H1 (cell line): ENCODE measurements at regions not wholly inside any gene's neighbourhood (a gene's known extent, or its start where the extent isn't known, plus 50 kb on each side); places are given as distances from the start of the nearest gene placed in this dataset.

Source experiments
- CTCF ChIA-PET: fragments of 300-600 bp; sonication (Branson Sonifier 250); formaldehyde crosslinking; loops from one replicate; lab custom pipeline; 2021; ENCODE audit not compliant: partially characterized antibody; lab: Charles Lee
- POLR2A ChIA-PET: fragments of 300-600 bp; sonication (Branson Sonifier 250); formaldehyde crosslinking; loops from one replicate; lab custom pipeline; 2021; ENCODE audit warnings: inconsistent platforms; ENCODE audit not compliant: partially characterized antibody; lab: Charles Lee
- DNase-seq, 2 experiments: peaks; one replicate each; pipeline versions ENCODE4 v3.0.0 to v3.0.0-alpha.2; 2010 to 2022; ENCODE audit warnings: low spot score in 2 of 2, low read depth in 1 of 2, mixed read lengths in 1 of 2
- FAIRE-seq: peaks from 2 replicates; lab custom pipeline; 2011; peaks lifted over from hg19 to GRCh38; lab: Jason Lieb, UNC
- H2AFZ ChIP-seq: 2 replicates; pipeline ENCODE4 v1.8.1; 2012; ENCODE audit warnings: low read length, inconsistent platforms
- H2AK5ac ChIP-seq: 2 replicates; pipeline ENCODE4 v1.6.1; 2013; ENCODE audit warnings: low read depth, low read length
- H2BK120ac ChIP-seq: replicated peaks from 2 replicates; pipeline ENCODE3; 2013; ENCODE audit warnings: low read depth, low read length, inconsistent platforms
- H2BK12ac ChIP-seq: 2 replicates; pipeline ENCODE4 v1.6.1; 2013; ENCODE audit warnings: low read depth, low read length
- H2BK15ac ChIP-seq: 2 replicates; pipeline ENCODE4 v1.6.1; 2013; ENCODE audit warnings: low read length
- H2BK20ac ChIP-seq: 2 replicates; pipeline ENCODE4 v1.6.1; 2013; ENCODE audit warnings: low read length
- H2BK5ac ChIP-seq: 2 replicates; pipeline ENCODE4 v1.6.1; 2013; ENCODE audit warnings: low read depth, low read length
- H3K14ac ChIP-seq: 2 replicates; pipeline ENCODE4 v1.6.1; 2013; ENCODE audit warnings: inconsistent platforms; ENCODE audit not compliant: insufficient read length
- H3K18ac ChIP-seq: 2 replicates; pipeline ENCODE4 v1.6.1; 2013; ENCODE audit warnings: low read length; ENCODE audit errors: extremely low read depth
- H3K23ac ChIP-seq: 2 replicates; pipeline ENCODE4 v1.6.1; 2013; ENCODE audit warnings: inconsistent platforms; ENCODE audit not compliant: insufficient read length
- H3K23me2 ChIP-seq: 2 replicates; pipeline ENCODE4 v1.6.1; 2013; ENCODE audit warnings: low read depth, low read length
- H3K27ac ChIP-seq: 2 replicates; pipeline ENCODE4 v1.6.1; 2011; ENCODE audit warnings: low read depth, low read length, inconsistent platforms
- H3K27me3 ChIP-seq, 4 experiments: replicated peaks in 1 of 4; 1 replicate in 1 of 4; 2 replicates in 3 of 4; pipeline versions ENCODE4 v1.6.1 to v1.8.1; 2011 to 2013; ENCODE audit warnings: low read length in 3 of 4, mild to moderate bottlenecking in 3 of 4, inconsistent platforms in 2 of 4, mixed read lengths in 2 of 4, moderate library complexity in 1 of 4; ENCODE audit not compliant: control insufficient read depth in 3 of 4, insufficient read depth in 3 of 4; ENCODE audit errors: extremely low read depth in 1 of 4
- H3K36me3 ChIP-seq, 4 experiments: 2 replicates each; pipeline versions ENCODE4 v1.6.1 to v1.8.1; 2011 to 2013; ENCODE audit warnings: mild to moderate bottlenecking in 4 of 4, low read length in 3 of 4, moderate library complexity in 2 of 4, control low read depth in 1 of 4, inconsistent platforms in 1 of 4; ENCODE audit not compliant: insufficient read depth in 4 of 4, control insufficient read depth in 2 of 4
- H3K4ac ChIP-seq: replicated peaks from 2 replicates; pipeline ENCODE3; 2013; ENCODE audit warnings: low read length, low read depth, mixed read lengths, inconsistent platforms; ENCODE audit not compliant: insufficient read length
- H3K4me1 ChIP-seq, 4 experiments: replicated peaks in 1 of 4; 1 replicate in 1 of 4; 2 replicates in 3 of 4; pipeline versions ENCODE4 v1.6.1 to v1.8.1; 2011 to 2013; ENCODE audit warnings: low read length in 3 of 4, inconsistent platforms in 2 of 4, mixed read lengths in 1 of 4; ENCODE audit not compliant: insufficient read depth in 4 of 4, control insufficient read depth in 3 of 4
- H3K4me2 ChIP-seq, 2 experiments: 2 replicates each; pipeline versions ENCODE4 v1.6.1 to v1.8.1; 2011 to 2013; ENCODE audit warnings: low read depth in 2 of 2, low read length in 2 of 2, control low read depth in 1 of 2, inconsistent platforms in 1 of 2, mild to moderate bottlenecking in 1 of 2; ENCODE audit not compliant: insufficient read depth in 1 of 2
- H3K4me3 ChIP-seq, 4 experiments: fragments of 200-600, 300-600 bp in 1 of 4; sonication (generic), shearing (Covaris generic), sonication (Bioruptor Twin) in 1 of 4; 2 replicates each; pipeline versions ENCODE4 v1.5.1 to v1.8.1; 2011 to 2016; ENCODE audit warnings: low read length in 4 of 4, low read depth in 3 of 4, control low read depth in 2 of 4, inconsistent platforms in 2 of 4, mild to moderate bottlenecking in 2 of 4, mixed read lengths in 1 of 4, moderate library complexity in 1 of 4; ENCODE audit not compliant: insufficient read depth in 2 of 4; ENCODE audit errors: extremely low read depth in 1 of 4
- H3K56ac ChIP-seq: replicated peaks from 2 replicates; pipeline ENCODE3; 2013; ENCODE audit warnings: low read depth, mild to moderate bottlenecking, mixed read lengths, low read length, inconsistent platforms; ENCODE audit not compliant: insufficient read length
- H3K79me1 ChIP-seq: 2 replicates; pipeline ENCODE4 v1.6.1; 2013; ENCODE audit warnings: low read depth, low read length, control low read depth
- H3K79me2 ChIP-seq, 2 experiments: 2 replicates each; pipeline versions ENCODE4 v1.6.1 to v1.8.1; 2012 to 2013; ENCODE audit warnings: low read length in 2 of 2, mild to moderate bottlenecking in 2 of 2, inconsistent platforms in 1 of 2; ENCODE audit not compliant: insufficient read depth in 2 of 2, control insufficient read depth in 1 of 2
- H3K9ac ChIP-seq, 4 experiments: replicated peaks in 1 of 4; 1 replicate in 1 of 4; 2 replicates in 3 of 4; pipeline versions ENCODE4 v1.6.1 to v1.8.1; 2011 to 2013; ENCODE audit warnings: low read depth in 3 of 4, low read length in 3 of 4, control low read depth in 2 of 4, mild to moderate bottlenecking in 2 of 4, moderate library complexity in 2 of 4, inconsistent platforms in 1 of 4; ENCODE audit errors: extremely low read depth in 1 of 4
- H3K9me3 ChIP-seq, 2 experiments: 2 replicates each; pipeline versions ENCODE4 v1.6.1 to v1.8.1; 2012 to 2013; ENCODE audit warnings: mild to moderate bottlenecking in 2 of 2, moderate library complexity in 2 of 2, control low read depth in 1 of 2, inconsistent platforms in 1 of 2, low read depth in 1 of 2, low read length in 1 of 2, mixed read lengths in 1 of 2; ENCODE audit not compliant: insufficient read depth in 2 of 2
- H4K20me1 ChIP-seq, 2 experiments: replicated peaks in 1 of 2; 2 replicates each; pipeline versions ENCODE3 to v1.8.1; 2011 to 2013; ENCODE audit warnings: inconsistent platforms in 2 of 2, low read length in 2 of 2, mild to moderate bottlenecking in 1 of 2; ENCODE audit not compliant: insufficient read depth in 2 of 2, control insufficient read depth in 1 of 2
- H4K5ac ChIP-seq: 2 replicates; pipeline ENCODE4 v1.6.1; 2013; ENCODE audit warnings: low read length, low read depth, mixed read lengths, inconsistent platforms; ENCODE audit not compliant: insufficient read length
- H4K8ac ChIP-seq: 2 replicates; pipeline ENCODE4 v1.8.0; 2013; ENCODE audit warnings: mild to moderate bottlenecking, moderate library complexity, low read length, inconsistent platforms; ENCODE audit not compliant: insufficient read depth; ENCODE audit errors: extremely low read depth
- H4K91ac ChIP-seq: replicated peaks from 2 replicates; pipeline ENCODE3; 2013; ENCODE audit warnings: low read length, mixed read lengths, inconsistent platforms; ENCODE audit not compliant: insufficient read length
- CBX8 ChIP-seq: fragments of 300-800, 300-1000 bp; sonication (generic); IDR thresholded peaks from 2 replicates; pipeline ENCODE4 v1.7.1; 2016; ENCODE audit warnings: low read depth, low read length, borderline replicate concordance
- CEBPB ChIP-seq: IDR thresholded peaks from 2 replicates; pipeline ENCODE4 v1.6.1; 2012; ENCODE audit warnings: low read depth, low read length
- CHD1 ChIP-seq: IDR thresholded peaks from 2 replicates; pipeline ENCODE4 v1.6.1; 2012; ENCODE audit warnings: low read depth, low read length, improper control_type of control experiment
- CTBP2 ChIP-seq: IDR thresholded peaks from 2 replicates; pipeline ENCODE4 v1.7.0; 2011; ENCODE audit warnings: borderline replicate concordance, mild to moderate bottlenecking, moderate library complexity, mixed read lengths, low read length; ENCODE audit not compliant: insufficient read depth, insufficient read length
- JUN ChIP-seq: IDR thresholded peaks from 2 replicates; pipeline ENCODE4 v1.6.1; 2011; ENCODE audit warnings: low read depth, mild to moderate bottlenecking, improper control_type of control experiment, low read length
- KDM4A ChIP-seq: IDR thresholded peaks from one replicate; pipeline ENCODE4 v1.7.1; 2012; ENCODE audit warnings: low read depth, mild to moderate bottlenecking, moderate library complexity, low read length, inconsistent platforms; ENCODE audit not compliant: severe bottlenecking
- SAP30 ChIP-seq: fragments of 300-600 bp; sonication (generic); IDR thresholded peaks from 2 replicates; pipeline ENCODE4 v1.7.1; 2012; ENCODE audit warnings: low read length, moderate library complexity, mild to moderate bottlenecking, inconsistent platforms; ENCODE audit not compliant: insufficient read depth, insufficient replicate concordance
- SIRT6 ChIP-seq: IDR thresholded peaks from one replicate; pipeline ENCODE4 v1.7.1; 2012; ENCODE audit warnings: low read length, inconsistent platforms
- SIX5 ChIP-seq: IDR thresholded peaks from 2 replicates; pipeline ENCODE4 v1.6.1; 2011; ENCODE audit warnings: mild to moderate bottlenecking, low read depth, low read length
- SRF ChIP-seq: IDR thresholded peaks from 2 replicates; pipeline ENCODE4 v1.6.1; 2011; ENCODE audit warnings: mild to moderate bottlenecking, low read depth, low read length, moderate library complexity
- USF2 ChIP-seq: IDR thresholded peaks from 2 replicates; pipeline ENCODE4 v1.6.1; 2011; ENCODE audit warnings: low read length, improper control_type of control experiment
- WGBS, 2 experiments: shearing (Covaris generic) in 1 of 2; methylation state at CpG; one replicate each; pipeline versions ENCODE4 v1.1.6 to v1.1.7; 2013 to 2015; ENCODE audit warnings: low lambda C conversion rate in 2 of 2, mixed read lengths in 2 of 2, inconsistent platforms in 1 of 2, low coverage in 1 of 2, missing lambda C conversion rate in 1 of 2; ENCODE audit not compliant: insufficient replicate concordance in 2 of 2, insufficient coverage in 1 of 2, insufficient read length in 1 of 2; ENCODE audit errors: extremely low coverage in 1 of 2, missing lambda C conversion rate in 1 of 2; 5-methylcytosine and 5-hydroxymethylcytosine counted together

DNA sequence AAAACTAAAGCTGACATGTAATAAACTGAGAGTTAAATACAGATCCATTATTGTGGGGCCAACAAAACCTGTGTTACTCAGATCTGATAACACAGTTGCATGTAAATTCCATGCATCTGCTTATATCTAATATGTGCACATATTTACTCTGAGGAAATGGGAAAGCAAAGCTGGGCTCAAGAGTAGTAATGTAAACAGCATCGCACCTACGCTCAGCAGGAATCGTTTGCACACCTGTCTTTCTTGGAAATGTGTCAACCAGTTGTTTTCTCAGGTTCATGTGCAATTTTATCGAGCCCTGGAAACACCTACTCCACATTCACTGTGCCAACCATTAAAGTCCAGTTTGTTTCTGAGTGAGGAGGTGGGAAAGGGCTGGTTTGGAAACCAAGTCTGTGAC, 80.3 kb upstream of the CNKSR3 start:
- Histone ChIP-seq H4K91ac (no peak overlapping the region), H3K4me2 (no peak overlapping the region), H3K4me1 (peaks cover 0 to 3% (median 2%) of the 10 kb centered on the region in 4 experiments; a peak in 3 of 7 replicates), H2AK5ac (no peak overlapping the region), H4K20me1 (no peaks in the 10 kb centered on the region), H3K23me2 (no peaks in the 10 kb centered on the region), H3K9ac (no peak overlapping the region), H3K36me3 (no peaks in the 10 kb centered on the region), H2BK5ac (no peak overlapping the region), H2BK120ac (no peak overlapping the region), H3K9me3 (no peaks in the 10 kb centered on the region), H3K4ac (no peak overlapping the region), H3K4me3 (no peak overlapping the region), H3K79me2 (no peaks in the 10 kb centered on the region), H3K14ac (no peak overlapping the region), H3K27me3 (no peaks in the 10 kb centered on the region), H3K23ac (no peak overlapping the region), H3K18ac (no peak overlapping the region), H2AFZ (no peak overlapping the region), H2BK12ac (no peak overlapping the region), H2BK15ac (no peak overlapping the region), H4K8ac (no peak overlapping the region), H2BK20ac (no peak overlapping the region), H4K5ac (no peak overlapping the region), H3K27ac (no peak overlapping the region), H3K79me1 (no peaks in the 10 kb centered on the region), H3K56ac (no peak overlapping the region)
- ChIA-PET POLR2A (no interaction called here), CTCF (no interaction called here)
- TF ChIP-seq JUN (no peak), SIRT6 (no peak), CBX8 (no peak), SAP30 (no peak), USF2 (no peak), KDM4A (no peak), SRF (no peak), CHD1 (no peak), SIX5 (no peak), CEBPB (no peak), CTBP2 (no peak)
- DNase-seq: no peak
- 87% methylated on average over 4 of the region's 4 CpGs; no CpG with 5 or more reads in 1 of the 2 experiments for WGBS, 2 experiments
- no peak for FAIRE-seq
